HFF-Myc (cell line): ENCODE measurements at regions not wholly inside any gene's neighbourhood (a gene's known extent, or its start where the extent isn't known, plus 50 kb on each side); places are given as distances from the start of the nearest gene placed in this dataset.

ENCODE experiments used
- DNase-seq: peaks from one replicate; pipeline ENCODE4 v3.0.0-alpha.2; 2011; ENCODE audit warnings: low read depth; ENCODE audit errors: extremely low read depth
- H3K4me3 ChIP-seq: replicated peaks from 2 replicates; pipeline ENCODE4 v1.5.1; 2011; ENCODE audit warnings: low read depth, mild to moderate bottlenecking, control low read depth, low read length
- CTCF ChIP-seq: IDR thresholded peaks from 2 replicates; pipeline ENCODE4 v1.5.1; 2012; ENCODE audit warnings: mild to moderate bottlenecking, low read depth, low read length, control low read depth; ENCODE audit errors: missing control alignments

GRCh38 chr4:3387943-3388361 lies 53.8 kb upstream of the HGFAC start:
- peak; percentile 11 for DNase-seq
- H3K4me3 ChIP-seq = 0 out of 2 replicates have a peak overlapping the region, but pooled peaks have one; percentile 7
- TF ChIP-seq CTCF = no peak

GRCh38 chr4:3388471-3389232 lies 53.1 kb upstream of the HGFAC start:
- DNase-seq = peak; percentile 14
- no peak for TF ChIP-seq CTCF
- H3K4me3 ChIP-seq = peak overlapping the region; percentile 23; the same call in 1 of the 2 replicates

- no peak for TF ChIP-seq CTCF
- H3K4me3 ChIP-seq = peak overlapping the region; percentile 23; the same call in 1 of the 2 replicates
- no peak for DNase-seq
Measured at GRCh38 chr4:3389233-3390215, 52.2 kb upstream of the HGFAC start.

GRCh38 chr4:3390288-3390811 lies 51.4 kb upstream of the HGFAC start:
- no peak for TF ChIP-seq CTCF
- no peak overlapping the region for H3K4me3 ChIP-seq
- DNase-seq = no peak

GRCh38 chr4:3391422-3391821 lies 50.3 kb upstream of the HGFAC start:
- no peak for DNase-seq
- TF ChIP-seq CTCF = no peak
- H3K4me3 ChIP-seq = no peak overlapping the region
